GM08714 (cell line): ENCODE measurements at regions not wholly inside any gene's neighbourhood (a gene's known extent, or its start where the extent isn't known, plus 50 kb on each side); places are given as distances from the start of the nearest gene placed in this dataset.

Experiments
- H3K4me3 ChIP-seq: fragments of 200-500 bp; sonication (Bioruptor generic); 2 replicates; pipeline ENCODE4 v1.5.1; 2014; ENCODE audit warnings: mild to moderate bottlenecking, low read length, inconsistent platforms
- ZNF274 ChIP-seq: IDR thresholded peaks from 2 replicates; pipeline ENCODE4 v1.6.1; 2012; ENCODE audit warnings: mild to moderate bottlenecking, low read depth, low read length

GRCh38 chr6:134708079-134708478 lies 241.8 kb downstream of the ALDH8A1 start:
- H3K4me3 ChIP-seq = no peak overlapping the region
- TF ChIP-seq ZNF274 = no peak

- no peak for TF ChIP-seq ZNF274
- H3K4me3 ChIP-seq = no peak overlapping the region
Observed at GRCh38 chr6:134707342-134708031, 242.4 kb downstream of the ALDH8A1 start.

GRCh38 chr6:134706806-134707205 lies 243.1 kb downstream of the ALDH8A1 start:
- H3K4me3 ChIP-seq = no peak overlapping the region
- TF ChIP-seq ZNF274 = no peak

DNA sequence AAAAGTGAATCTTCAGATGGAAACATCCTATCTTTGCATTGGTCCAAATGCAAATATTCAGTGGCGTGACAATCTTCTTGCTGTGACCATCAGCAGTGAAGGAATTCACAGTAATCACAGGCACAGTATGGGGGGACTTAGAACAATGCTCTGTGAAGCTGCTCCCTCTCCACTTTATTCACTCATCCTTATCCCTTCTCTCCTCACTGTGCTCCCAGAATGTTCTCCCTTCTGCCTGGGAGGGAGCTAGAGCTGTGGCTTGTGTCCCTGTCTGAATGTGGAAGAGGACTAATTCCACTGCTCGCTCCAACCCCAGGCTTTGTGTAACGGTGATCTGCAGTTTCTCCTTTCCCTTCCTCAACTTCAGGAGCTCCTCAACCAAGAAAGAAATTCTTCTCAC lies 243.7 kb downstream of the ALDH8A1 start:
- no peak for TF ChIP-seq ZNF274
- no peak overlapping the region for H3K4me3 ChIP-seq

- H3K4me3 ChIP-seq = no peak overlapping the region
- TF ChIP-seq ZNF274 = no peak
Observed at GRCh38 chr6:134703206-134703605, 246.7 kb downstream of the ALDH8A1 start.

- TF ChIP-seq ZNF274 = no peak
- H3K4me3 ChIP-seq = no peak overlapping the region
Observed at GRCh38 chr6:134702279-134702678, 247.6 kb downstream of the ALDH8A1 start.

DNA sequence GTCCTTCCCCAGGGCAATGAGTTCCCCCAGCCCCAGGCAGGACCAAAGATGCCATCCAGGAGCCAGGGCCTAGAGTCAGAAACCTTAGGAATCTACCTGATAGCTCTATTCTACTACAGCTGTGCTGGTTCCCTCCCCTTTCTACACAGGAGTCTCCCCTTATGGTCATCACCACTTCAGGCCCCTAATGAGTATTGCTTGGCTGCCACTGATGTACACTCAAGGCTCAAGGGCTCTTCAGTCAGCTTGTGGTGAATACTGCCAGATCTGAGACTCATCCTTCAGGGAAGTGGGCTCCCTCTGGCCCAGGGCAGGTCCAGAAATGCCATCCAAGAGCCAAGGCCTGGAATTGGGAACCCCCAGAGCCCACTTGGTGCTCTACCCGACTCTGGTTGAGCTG lies 248.6 kb downstream of the ALDH8A1 start:
- no peak overlapping the region for H3K4me3 ChIP-seq
- TF ChIP-seq ZNF274 = no peak

GRCh38 chr6:134698228-134698627 lies 251.7 kb downstream of the ALDH8A1 start:
- TF ChIP-seq ZNF274 = no peak
- no peak overlapping the region for H3K4me3 ChIP-seq

- H3K4me3 ChIP-seq = no peak overlapping the region
- TF ChIP-seq ZNF274 = no peak
Observed at GRCh38 chr6:134692008-134692407, 257.9 kb downstream of the ALDH8A1 start.

- no peak for TF ChIP-seq ZNF274
- H3K4me3 ChIP-seq = no peak overlapping the region
Observed at GRCh38 chr6:134691180-134691579, 258.7 kb downstream of the ALDH8A1 start.

DNA sequence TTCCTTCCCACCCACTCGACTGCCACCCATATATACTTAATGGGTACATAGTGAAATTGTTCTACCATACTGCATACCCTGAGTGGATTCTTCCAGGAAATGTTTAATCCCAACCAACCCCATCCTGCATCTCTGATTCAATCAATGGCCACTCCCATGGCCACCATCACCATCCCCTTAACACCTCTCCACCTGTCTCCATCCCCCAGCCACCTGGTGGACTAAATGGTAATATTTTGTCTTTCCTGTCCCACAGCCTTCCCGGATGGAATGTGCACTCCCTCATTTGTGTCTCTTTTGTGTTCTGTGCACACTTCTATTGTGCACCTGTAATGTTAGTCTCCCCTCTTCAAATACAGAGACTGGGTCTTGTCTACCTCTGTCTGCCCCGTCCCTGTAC lies 259.9 kb downstream of the ALDH8A1 start:
- TF ChIP-seq ZNF274 = no peak

DNA sequence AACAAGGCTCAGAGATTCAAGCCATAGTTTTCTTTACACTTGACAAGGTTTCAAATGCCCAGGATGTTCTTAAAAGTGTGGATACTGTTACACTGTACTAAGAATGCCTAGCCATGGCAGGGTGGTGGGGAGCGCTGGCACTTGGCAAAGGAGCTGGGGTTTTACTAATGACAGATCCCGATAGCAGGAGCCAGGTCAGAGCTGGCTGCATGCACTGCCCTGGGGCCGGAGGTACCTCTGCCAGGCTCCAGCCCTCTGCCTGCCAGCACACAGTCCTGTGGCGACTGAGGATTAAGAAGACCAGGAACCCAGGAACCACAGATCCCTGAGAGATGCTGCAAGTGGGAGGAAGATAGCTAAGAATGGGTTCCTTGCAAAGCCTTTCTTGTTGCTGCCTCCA lies 260.3 kb downstream of the ALDH8A1 start:
- no peak overlapping the region for H3K4me3 ChIP-seq
- TF ChIP-seq ZNF274 = no peak

More for the DNA sequence above, 259.9 kb downstream of the ALDH8A1 start:
- H3K4me3 ChIP-seq = no peak overlapping the region

DNA sequence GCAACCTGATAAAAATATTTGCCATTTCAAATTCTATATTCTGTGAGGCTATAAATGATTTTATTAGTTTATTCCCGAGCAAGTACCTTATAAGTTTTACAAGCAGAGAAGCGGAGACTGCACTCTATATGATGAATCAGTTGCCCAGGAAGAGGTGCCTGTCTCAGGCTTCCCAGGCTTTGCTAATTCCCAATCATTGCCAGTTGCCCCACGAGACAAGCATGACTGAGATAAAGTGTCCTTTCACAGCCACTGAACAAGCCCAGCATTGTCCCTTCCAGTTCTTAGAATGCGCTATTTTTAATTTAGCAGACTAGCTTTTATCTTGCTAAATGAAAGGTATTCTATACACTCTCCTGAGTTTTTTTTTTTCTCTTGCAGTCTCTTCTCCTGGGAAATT lies 260.7 kb downstream of the ALDH8A1 start:
- no peak for TF ChIP-seq ZNF274

GRCh38 chr6:134686071-134686470 lies 263.8 kb downstream of the ALDH8A1 start:
- no peak for TF ChIP-seq ZNF274
- H3K4me3 ChIP-seq = no peak overlapping the region

More for the DNA sequence above, 260.7 kb downstream of the ALDH8A1 start:
- H3K4me3 ChIP-seq = no peak overlapping the region

GRCh38 chr6:134684423-134684795 lies 265.5 kb downstream of the ALDH8A1 start:
- H3K4me3 ChIP-seq = no peak overlapping the region
- TF ChIP-seq ZNF274 = no peak
